ENCODE measurements at regions not wholly inside any gene's neighbourhood (a gene's known extent, or its start where the extent isn't known, plus 50 kb on each side); places are given as distances from the start of the nearest gene placed in this dataset.

- Histone ChIP-seq H3K27ac (no peak overlapping the region; the same call in 1 of the 2 replicates), H3K9me3 (ENCODE audit: severe bottlenecking) (no peaks in the 10 kb centered on the region), H3K36me3 (no peaks in the 10 kb centered on the region), H3K27me3 (ENCODE audit: insufficient read depth, low read depth, severe bottlenecking) (peaks cover 15% of the 10 kb centered on the region), H3K4me3 (ENCODE audit: low read depth, low read length) (peak overlapping the region; percentile 41)
- DNase-seq, result peak; percentile 28
- peak; percentile 39 for TF ChIP-seq CTCF (IDR thresholded peaks at IDR 0.05; ENCODE audit: low read depth, low read length)
Measured at GRCh38 chrX:115958687-115959359, 211.7 kb upstream of the AGTR2 start.

GRCh38 chrX:115960440-115961084, 210.0 kb upstream of the AGTR2 start:
- H3K27ac ChIP-seq, result no peak overlapping the region
- H3K36me3 ChIP-seq, result no peaks in the 10 kb centered on the region
- TF ChIP-seq CTCF (IDR thresholded peaks at IDR 0.05; ENCODE audit: low read depth, low read length), result no peak
- H3K9me3 ChIP-seq (ENCODE audit: severe bottlenecking), result no peaks in the 10 kb centered on the region
- DNase-seq, result no peak
- H3K27me3 ChIP-seq (ENCODE audit: insufficient read depth, low read depth, severe bottlenecking), result peaks cover 25% of the 10 kb centered on the region
- H3K4me3 ChIP-seq (ENCODE audit: low read depth, low read length), result no peak overlapping the region

GRCh38 chrX:115966920-115967319, 203.6 kb upstream of the AGTR2 start:
- H3K27me3 ChIP-seq (ENCODE audit: insufficient read depth, low read depth, severe bottlenecking), result peaks cover 79% of the 10 kb centered on the region
- H3K36me3 ChIP-seq, result no peaks in the 10 kb centered on the region
- no peak overlapping the region for H3K4me3 ChIP-seq (ENCODE audit: low read depth, low read length)
- no peak for DNase-seq
- H3K9me3 ChIP-seq (ENCODE audit: severe bottlenecking), result no peaks in the 10 kb centered on the region
- no peak for TF ChIP-seq CTCF (IDR thresholded peaks at IDR 0.05; ENCODE audit: low read depth, low read length)
- no peak overlapping the region for H3K27ac ChIP-seq

GRCh38 chrX:115968436-115969252, 201.9 kb upstream of the AGTR2 start:
- Histone ChIP-seq H3K36me3 (no peaks in the 10 kb centered on the region), H3K4me3 (ENCODE audit: low read depth, low read length) (no peak overlapping the region; the same call in 1 of the 2 replicates), H3K9me3 (ENCODE audit: severe bottlenecking) (no peaks in the 10 kb centered on the region), H3K27me3 (ENCODE audit: insufficient read depth, low read depth, severe bottlenecking) (peaks cover 82% of the 10 kb centered on the region), H3K27ac (no peak overlapping the region)
- peak; percentile 17; the same call in 1 of the 2 replicates for TF ChIP-seq CTCF (IDR thresholded peaks at IDR 0.05; ENCODE audit: low read depth, low read length)
- no peak for DNase-seq

GRCh38 chrX:115970718-115971117, 199.8 kb upstream of the AGTR2 start:
- no peak overlapping the region for H3K4me3 ChIP-seq (ENCODE audit: low read depth, low read length)
- peaks cover 84% of the 10 kb centered on the region for H3K27me3 ChIP-seq (ENCODE audit: insufficient read depth, low read depth, severe bottlenecking)
- DNase-seq, result no peak
- no peaks in the 10 kb centered on the region for H3K9me3 ChIP-seq (ENCODE audit: severe bottlenecking)
- TF ChIP-seq CTCF (IDR thresholded peaks at IDR 0.05; ENCODE audit: low read depth, low read length), result no peak
- H3K36me3 ChIP-seq, result no peaks in the 10 kb centered on the region
- H3K27ac ChIP-seq, result no peak overlapping the region

Measured in WERI-Rb-1 (cell line).